BJ (cell line): ENCODE measurements at regions not wholly inside any gene's neighbourhood (a gene's known extent, or its start where the extent isn't known, plus 50 kb on each side); places are given as distances from the start of the nearest gene placed in this dataset.

Source experiments
- CTCF ChIA-PET: fragments of 350-600 bp; formaldehyde crosslinking; extraction: SDS; loops from one replicate; lab custom pipeline; 2021; ENCODE audit warnings: antibody characterized with exemption, inconsistent platforms; lab: Yijun Ruan, JAX
- POLR2A ChIA-PET: fragments of 300-600 bp; sonication (Branson Sonifier 250); formaldehyde crosslinking; extraction: SDS; loops from one replicate; lab custom pipeline; 2021; ENCODE audit warnings: antibody characterized with exemption; lab: Charles Lee
- DNase-seq: peaks from one replicate; pipeline ENCODE4 v3.0.0-alpha.2; 2011; ENCODE audit warnings: low read depth
- H3K27me3 ChIP-seq: 2 replicates; pipeline ENCODE4 v1.6.0; 2011; ENCODE audit warnings: low read length; ENCODE audit not compliant: control insufficient read depth, insufficient read depth
- H3K36me3 ChIP-seq: 2 replicates; pipeline ENCODE4 v1.5.1; 2011; ENCODE audit warnings: low read length; ENCODE audit not compliant: control insufficient read depth, insufficient read depth
- H3K4me3 ChIP-seq: 2 replicates; pipeline ENCODE4 v1.5.1; 2011; ENCODE audit warnings: low read depth, mild to moderate bottlenecking, control low read depth, low read length
- CTCF ChIP-seq: IDR thresholded peaks from 2 replicates; pipeline ENCODE4 v1.5.1; 2011; ENCODE audit warnings: low read depth, mild to moderate bottlenecking, control low read depth, inconsistent platforms, low read length, moderate library complexity; ENCODE audit not compliant: insufficient read depth

- CTCF ChIA-PET = interaction anchor here (0.6 kb wide), 1 partner anchor 233 kb away, joined by 3 read pairs; no protein-coding TSS in a partner anchor
- POLR2A ChIA-PET = no interaction called here
- no peak for DNase-seq
- no peak for TF ChIP-seq CTCF
- Histone ChIP-seq H3K36me3 (no peaks in the 10 kb centered on the region), H3K27me3 (no peaks in the 10 kb centered on the region), H3K4me3 (no peak overlapping the region)
Measured at GRCh38 chr3:70749122-70749521, 436.7 kb upstream of the MDFIC2 start.

DNA sequence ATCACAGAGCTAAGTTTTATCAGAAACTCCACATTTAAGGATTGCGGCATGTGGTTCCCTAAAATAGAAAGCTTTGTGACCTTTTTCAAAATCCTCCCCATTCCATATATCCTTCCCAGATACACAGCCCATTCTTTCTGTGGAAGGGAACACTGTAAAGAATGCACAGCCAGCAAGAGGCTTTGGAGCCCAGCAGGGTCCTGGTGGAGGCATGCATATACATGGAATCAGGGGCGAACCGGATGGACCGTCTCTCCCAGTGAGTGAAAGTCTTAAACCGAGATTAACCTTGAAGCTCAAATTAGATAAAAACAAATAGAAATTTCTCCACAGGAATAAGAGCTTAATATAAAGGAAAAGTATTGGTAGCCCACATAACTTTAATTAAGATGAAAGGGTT is 436.2 kb upstream of the MDFIC2 start:
- Histone ChIP-seq H3K27me3 (no peaks in the 10 kb centered on the region), H3K36me3 (no peaks in the 10 kb centered on the region), H3K4me3 (no peak overlapping the region)
- no peak for DNase-seq
- ChIA-PET CTCF (interaction anchor here (0.6 kb wide), 1 partner anchor 233 kb away, joined by 3 read pairs; no protein-coding TSS in a partner anchor), POLR2A (no interaction called here)
- TF ChIP-seq CTCF = no peak

GRCh38 chr3:70747847-70748246 is 435.4 kb upstream of the MDFIC2 start:
- no peak for DNase-seq
- Histone ChIP-seq H3K36me3 (no peaks in the 10 kb centered on the region), H3K27me3 (no peaks in the 10 kb centered on the region), H3K4me3 (no peak overlapping the region)
- TF ChIP-seq CTCF = no peak
- CTCF ChIA-PET = no interaction called here
- POLR2A ChIA-PET = no interaction called here

DNA sequence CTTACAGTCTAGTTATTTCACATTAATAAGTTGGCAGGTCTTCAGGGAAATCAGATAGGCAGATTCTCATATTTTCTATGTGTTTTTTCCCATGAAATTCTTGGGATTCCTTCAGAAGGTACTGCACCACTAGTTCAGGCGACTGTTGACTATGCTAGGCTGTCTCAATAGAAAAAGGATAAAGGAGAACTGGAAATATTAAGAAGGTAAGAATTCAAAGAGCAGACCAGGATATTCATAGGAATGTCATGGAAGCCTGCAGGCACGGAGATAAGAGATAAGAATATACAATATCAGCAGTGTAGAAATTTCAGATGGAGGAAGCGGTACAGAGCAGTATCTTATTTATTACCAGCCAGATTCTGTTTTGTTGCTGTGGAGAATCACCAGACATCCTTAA is 432.1 kb upstream of the MDFIC2 start:
- TF ChIP-seq CTCF = no peak
- ChIA-PET CTCF (no interaction called here), POLR2A (no interaction called here)
- Histone ChIP-seq H3K27me3 (no peaks in the 10 kb centered on the region), H3K4me3 (no peak overlapping the region), H3K36me3 (no peaks in the 10 kb centered on the region)
- DNase-seq = no peak

DNA sequence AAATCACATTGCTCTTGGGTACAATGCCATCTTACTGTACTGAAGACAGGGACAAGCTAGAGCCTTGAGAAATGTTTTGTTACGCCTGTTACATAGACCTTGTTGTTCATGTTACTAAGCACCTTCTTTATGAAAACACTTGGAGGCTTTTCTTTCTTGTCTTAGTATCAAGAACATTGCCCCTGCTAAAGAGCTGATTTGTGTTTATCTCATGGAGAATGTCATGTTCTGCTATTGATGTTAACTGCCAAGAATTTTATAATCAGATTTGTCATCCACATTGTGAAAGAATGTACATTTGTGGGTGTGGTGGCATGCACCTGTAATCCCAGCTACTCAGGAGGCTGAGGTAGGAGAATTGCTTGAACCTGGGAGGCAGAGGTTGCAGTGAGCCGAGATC is 431.3 kb upstream of the MDFIC2 start:
- Histone ChIP-seq H3K36me3 (no peaks in the 10 kb centered on the region), H3K27me3 (no peaks in the 10 kb centered on the region), H3K4me3 (no peak overlapping the region)
- DNase-seq = no peak
- no peak for TF ChIP-seq CTCF
- ChIA-PET CTCF (interaction anchor here (1.0 kb wide), 1 partner anchor 42 kb away, joined by 3 read pairs; no protein-coding TSS in a partner anchor), POLR2A (no interaction called here)
